ENCODE measurements at regions not wholly inside any gene's neighbourhood (a gene's known extent, or its start where the extent isn't known, plus 50 kb on each side); places are given as distances from the start of the nearest gene placed in this dataset.

GRCh38 chr1:219476716-219477115 lies 136.2 kb downstream of the ZC3H11B start:
- Histone ChIP-seq H3K4me3 (no peak overlapping the region), H3K27ac (no peak overlapping the region), H3K4me1 (no peaks in the 10 kb centered on the region), H3K27me3 (no peaks in the 10 kb centered on the region), H3K9me3 (no peaks in the 10 kb centered on the region), H3K36me3 (no peaks in the 10 kb centered on the region)
- no peak for DNase-seq (ENCODE audit: low spot score in 2 of 2)
- TF ChIP-seq, protein P1, sequence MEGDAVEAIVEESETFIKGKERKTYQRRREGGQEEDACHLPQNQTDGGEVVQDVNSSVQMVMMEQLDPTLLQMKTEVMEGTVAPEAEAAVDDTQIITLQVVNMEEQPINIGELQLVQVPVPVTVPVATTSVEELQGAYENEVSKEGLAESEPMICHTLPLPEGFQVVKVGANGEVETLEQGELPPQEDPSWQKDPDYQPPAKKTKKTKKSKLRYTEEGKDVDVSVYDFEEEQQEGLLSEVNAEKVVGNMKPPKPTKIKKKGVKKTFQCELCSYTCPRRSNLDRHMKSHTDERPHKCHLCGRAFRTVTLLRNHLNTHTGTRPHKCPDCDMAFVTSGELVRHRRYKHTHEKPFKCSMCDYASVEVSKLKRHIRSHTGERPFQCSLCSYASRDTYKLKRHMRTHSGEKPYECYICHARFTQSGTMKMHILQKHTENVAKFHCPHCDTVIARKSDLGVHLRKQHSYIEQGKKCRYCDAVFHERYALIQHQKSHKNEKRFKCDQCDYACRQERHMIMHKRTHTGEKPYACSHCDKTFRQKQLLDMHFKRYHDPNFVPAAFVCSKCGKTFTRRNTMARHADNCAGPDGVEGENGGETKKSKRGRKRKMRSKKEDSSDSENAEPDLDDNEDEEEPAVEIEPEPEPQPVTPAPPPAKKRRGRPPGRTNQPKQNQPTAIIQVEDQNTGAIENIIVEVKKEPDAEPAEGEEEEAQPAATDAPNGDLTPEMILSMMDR (IDR thresholded peaks at IDR 0.05), result no peak
- intact Hi-C loops (cut with DNase I), result no loop called here

DNA sequence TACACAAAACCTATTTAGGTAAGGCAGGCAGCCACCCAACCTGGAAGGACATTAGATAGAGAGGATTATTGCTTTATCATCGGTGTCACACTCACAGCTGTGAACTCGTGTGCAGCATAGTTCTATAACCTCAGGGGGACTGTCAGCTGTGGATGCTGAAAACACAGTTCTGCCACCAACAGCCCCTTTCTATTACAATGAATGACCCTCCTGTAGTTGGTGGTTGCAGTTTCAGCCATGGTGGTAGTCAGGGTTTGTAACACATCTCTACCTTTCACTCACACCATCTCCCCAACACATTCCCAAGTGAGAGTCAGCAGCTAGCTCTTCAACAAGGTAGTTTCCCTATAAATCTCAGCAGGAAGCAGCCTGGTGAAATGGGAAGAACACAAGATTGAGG lies 136.8 kb downstream of the ZC3H11B start:
- H3K27ac ChIP-seq, result no peak overlapping the region
- no peaks in the 10 kb centered on the region for H3K27me3 ChIP-seq
- no peaks in the 10 kb centered on the region for H3K9me3 ChIP-seq
- no peaks in the 10 kb centered on the region for H3K4me1 ChIP-seq
- intact Hi-C loops (cut with DNase I), result no loop called here
- no peak overlapping the region for H3K4me3 ChIP-seq
- TF ChIP-seq, protein P1 (IDR thresholded peaks at IDR 0.05), result no peak
- no peaks in the 10 kb centered on the region for H3K36me3 ChIP-seq
- no peak for DNase-seq (ENCODE audit: low spot score in 2 of 2)

DNA sequence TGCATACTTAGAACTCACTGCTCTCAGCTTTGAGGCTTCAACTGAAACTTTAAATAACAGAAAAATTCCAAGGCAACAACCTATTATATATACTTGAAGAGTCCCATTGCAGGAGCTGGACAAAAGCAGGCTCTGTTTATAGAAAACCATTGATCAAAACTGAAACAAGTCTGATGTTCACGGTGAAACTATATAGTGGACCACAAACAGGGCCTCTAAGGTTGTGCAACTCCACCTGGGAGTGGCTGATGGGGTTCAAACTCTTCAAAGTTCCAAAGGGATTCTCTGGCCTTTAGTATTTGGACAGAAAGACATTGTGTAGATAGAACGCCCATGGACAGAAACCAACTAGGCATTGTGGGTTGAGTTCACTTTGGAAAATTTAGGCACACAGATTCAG lies 140.3 kb downstream of the ZC3H11B start:
- Histone ChIP-seq H3K4me1 (no peaks in the 10 kb centered on the region), H3K27me3 (no peaks in the 10 kb centered on the region), H3K36me3 (no peaks in the 10 kb centered on the region), H3K9me3 (no peaks in the 10 kb centered on the region), H3K4me3 (no peak overlapping the region), H3K27ac (no peak overlapping the region)
- intact Hi-C loops (cut with DNase I), result no loop called here
- DNase-seq (ENCODE audit: low spot score in 2 of 2), result no peak
- TF ChIP-seq, protein P1 (IDR thresholded peaks at IDR 0.05), result no peak

GRCh38 chr1:219467524-219467923 lies 145.4 kb downstream of the ZC3H11B start:
- Histone ChIP-seq H3K36me3 (no peaks in the 10 kb centered on the region), H3K4me3 (no peak overlapping the region), H3K27ac (no peak overlapping the region), H3K4me1 (no peaks in the 10 kb centered on the region), H3K27me3 (no peaks in the 10 kb centered on the region), H3K9me3 (no peaks in the 10 kb centered on the region)
- DNase-seq (ENCODE audit: low spot score in 2 of 2), result no peak
- intact Hi-C loops (cut with DNase I), result no loop called here
- TF ChIP-seq, protein P1 (IDR thresholded peaks at IDR 0.05), result no peak

DNA sequence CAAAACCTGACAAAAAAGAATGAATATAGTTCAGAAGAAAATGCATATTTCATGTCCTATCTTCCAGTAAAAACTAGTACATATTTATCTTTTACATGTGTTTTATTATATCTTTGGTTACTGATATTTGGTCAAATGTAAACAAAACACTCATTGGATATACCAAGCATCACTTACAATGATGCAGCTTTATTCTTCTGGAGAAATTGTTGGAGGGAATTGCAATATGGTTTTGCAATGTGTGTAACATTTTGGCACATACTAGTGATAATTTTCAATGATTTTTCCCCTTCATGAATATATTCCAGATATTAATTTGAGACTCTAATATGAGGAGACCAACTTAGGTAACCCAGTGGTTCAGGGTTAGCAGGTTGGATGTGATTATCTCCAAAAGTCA lies 146.1 kb downstream of the ZC3H11B start:
- no peaks in the 10 kb centered on the region for H3K9me3 ChIP-seq
- no peaks in the 10 kb centered on the region for H3K36me3 ChIP-seq
- H3K4me3 ChIP-seq, result no peak overlapping the region
- no peaks in the 10 kb centered on the region for H3K4me1 ChIP-seq
- intact Hi-C loops (cut with DNase I), result no loop called here
- no peak overlapping the region for H3K27ac ChIP-seq
- H3K27me3 ChIP-seq, result no peaks in the 10 kb centered on the region
- TF ChIP-seq, protein P1 (IDR thresholded peaks at IDR 0.05), result no peak
- DNase-seq (ENCODE audit: low spot score in 2 of 2), result no peak

Data from ascending aorta (tissue), 2 donors.